BLaER1 (cell line): ENCODE measurements at regions not wholly inside any gene's neighbourhood (a gene's known extent, or its start where the extent isn't known, plus 50 kb on each side); places are given as distances from the start of the nearest gene placed in this dataset.

Source experiments
- H3K27ac ChIP-seq: shearing (Covaris generic); formaldehyde crosslinking; 2 replicates; pipeline ENCODE4 v1.8.1; 2022
- H3K27me3 ChIP-seq: shearing (Covaris generic); formaldehyde crosslinking; 2 replicates; pipeline ENCODE4 v1.8.1; 2022
- H3K36me3 ChIP-seq: shearing (Covaris generic); formaldehyde crosslinking; 2 replicates; pipeline ENCODE4 v1.8.1; 2022
- H3K4me1 ChIP-seq: shearing (Covaris generic); formaldehyde crosslinking; 2 replicates; pipeline ENCODE4 v1.8.1; 2022
- H3K4me2 ChIP-seq: shearing (Covaris generic); formaldehyde crosslinking; 2 replicates; pipeline ENCODE4 v1.8.1; 2022
- H3K4me3 ChIP-seq: shearing (Covaris generic); formaldehyde crosslinking; 2 replicates; pipeline ENCODE4 v1.8.1; 2022
- H3K9ac ChIP-seq: shearing (Covaris generic); formaldehyde crosslinking; 2 replicates; pipeline ENCODE4 v1.8.1; 2022
- H3K9me3 ChIP-seq: shearing (Covaris generic); formaldehyde crosslinking; 2 replicates; pipeline ENCODE4 v1.8.1; 2022
- H4K20me1 ChIP-seq: shearing (Covaris generic); formaldehyde crosslinking; 2 replicates; pipeline ENCODE4 v1.8.1; 2022
- Cebpa-rat ChIP-seq: shearing (Covaris generic); IDR thresholded peaks from 2 replicates; pipeline ENCODE4 v1.8.1; 2022

DNA sequence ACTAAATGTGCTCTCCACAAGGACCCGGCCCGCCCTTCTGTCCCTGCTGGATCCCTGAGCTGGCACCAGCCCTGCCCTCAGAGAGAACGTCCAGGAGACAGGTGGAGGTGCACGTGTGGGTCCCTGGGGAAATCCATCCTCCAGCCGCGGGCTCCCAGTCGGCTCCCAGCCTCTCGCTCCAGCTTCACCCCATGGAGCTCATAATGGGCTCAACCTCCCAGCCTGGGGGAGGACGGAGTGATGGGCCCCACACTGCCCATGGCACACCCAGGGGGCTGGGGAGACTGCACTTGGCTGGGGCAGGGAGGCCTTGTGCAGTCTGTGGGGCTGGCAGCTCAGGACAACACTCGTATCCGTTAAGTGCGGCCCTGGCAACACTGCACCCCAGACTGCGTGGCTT, 250.5 kb downstream of the TMEM121 start:
- H4K20me1 ChIP-seq: no peaks in the 10 kb centered on the region
- no peaks in the 10 kb centered on the region for H3K36me3 ChIP-seq
- H3K27ac ChIP-seq: no peak overlapping the region
- H3K9me3 ChIP-seq: peaks cover 44% of the 10 kb centered on the region
- no peaks in the 10 kb centered on the region for H3K27me3 ChIP-seq
- H3K4me3 ChIP-seq: no peak overlapping the region
- no peak overlapping the region for H3K4me2 ChIP-seq
- H3K9ac ChIP-seq: no peak overlapping the region
- peaks cover 36% of the 10 kb centered on the region for H3K4me1 ChIP-seq
- no peak for TF ChIP-seq Cebpa-rat

DNA sequence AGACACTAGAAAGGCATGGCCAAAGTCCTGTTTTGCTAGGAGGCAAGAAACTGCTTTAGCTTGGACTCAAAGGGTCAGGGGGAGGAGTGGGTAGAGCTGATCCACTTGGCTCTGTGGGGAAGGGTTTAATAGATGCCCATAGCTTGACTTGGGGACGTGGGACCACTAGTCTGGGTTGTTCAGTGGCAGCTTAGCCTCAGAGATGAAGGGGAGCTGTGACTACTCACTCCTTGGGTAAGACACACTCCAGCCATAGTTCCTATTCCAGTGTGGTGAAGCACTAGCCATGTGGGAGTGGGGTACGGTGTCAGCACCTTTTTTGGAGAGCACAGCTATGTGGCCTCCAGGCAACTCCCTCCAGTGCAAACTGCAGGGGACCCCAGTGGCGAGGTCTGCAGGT, 257.3 kb downstream of the TMEM121 start:
- no peaks in the 10 kb centered on the region for H3K27me3 ChIP-seq
- no peaks in the 10 kb centered on the region for H3K4me1 ChIP-seq
- H3K9me3 ChIP-seq: peaks cover 28% of the 10 kb centered on the region
- H3K36me3 ChIP-seq: no peaks in the 10 kb centered on the region
- no peak overlapping the region for H3K4me3 ChIP-seq
- H3K9ac ChIP-seq: no peak overlapping the region
- H3K4me2 ChIP-seq: no peak overlapping the region
- TF ChIP-seq Cebpa-rat: no peak
- no peaks in the 10 kb centered on the region for H4K20me1 ChIP-seq
- no peak overlapping the region for H3K27ac ChIP-seq

DNA sequence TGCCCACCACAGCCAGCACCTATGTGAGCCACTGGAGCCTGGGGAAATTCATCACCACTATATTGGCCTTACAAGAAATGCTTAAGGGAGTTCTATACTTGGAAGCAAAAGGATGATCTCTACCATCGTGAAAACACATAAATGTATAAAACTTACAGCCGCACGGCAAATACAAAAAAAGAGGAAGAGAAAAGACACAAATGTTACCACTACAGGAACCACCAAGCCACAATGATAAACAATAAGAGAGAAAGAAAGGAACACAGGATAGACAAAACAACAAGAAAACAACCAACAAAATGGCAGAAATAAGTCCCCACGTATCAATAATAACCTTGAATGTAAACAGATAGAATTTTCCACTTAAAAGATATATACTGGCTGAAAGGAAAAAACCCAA, 267.5 kb downstream of the TMEM121 start:
- Histone ChIP-seq H3K4me1 (peaks cover 8% of the 10 kb centered on the region), H3K27ac (no peak overlapping the region), H3K9ac (no peak overlapping the region), H3K9me3 (no peaks in the 10 kb centered on the region), H3K27me3 (no peaks in the 10 kb centered on the region), H3K4me2 (peak overlapping the region; percentile 16; the same call in 1 of the 2 replicates), H3K4me3 (no peak overlapping the region), H4K20me1 (no peaks in the 10 kb centered on the region), H3K36me3 (no peaks in the 10 kb centered on the region)
- no peak for TF ChIP-seq Cebpa-rat

DNA sequence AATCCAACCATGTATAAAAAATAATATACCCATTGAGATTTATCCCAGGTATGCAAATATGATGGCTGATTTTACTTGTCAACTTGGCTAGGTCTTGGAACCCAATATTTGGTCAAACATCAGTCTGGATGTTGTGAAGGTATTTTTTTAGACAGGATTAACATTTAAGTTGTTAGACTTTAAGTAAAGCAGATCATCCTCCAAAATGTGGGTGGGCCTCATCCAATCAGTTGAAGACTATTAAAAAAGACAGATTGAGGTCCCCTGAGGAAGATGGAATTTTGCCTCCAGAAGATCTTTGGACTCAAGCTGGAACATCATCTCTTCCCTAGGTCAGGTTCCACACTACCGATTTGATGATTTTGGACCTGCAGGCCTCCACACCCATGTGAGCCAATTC, 271.2 kb downstream of the TMEM121 start:
- no peaks in the 10 kb centered on the region for H3K36me3 ChIP-seq
- H3K4me1 ChIP-seq: peaks cover 8% of the 10 kb centered on the region
- no peaks in the 10 kb centered on the region for H3K9me3 ChIP-seq
- no peaks in the 10 kb centered on the region for H4K20me1 ChIP-seq
- no peak overlapping the region for H3K9ac ChIP-seq
- no peak overlapping the region for H3K27ac ChIP-seq
- no peak for TF ChIP-seq Cebpa-rat
- no peak overlapping the region for H3K4me3 ChIP-seq
- no peaks in the 10 kb centered on the region for H3K27me3 ChIP-seq
- no peak overlapping the region for H3K4me2 ChIP-seq

DNA sequence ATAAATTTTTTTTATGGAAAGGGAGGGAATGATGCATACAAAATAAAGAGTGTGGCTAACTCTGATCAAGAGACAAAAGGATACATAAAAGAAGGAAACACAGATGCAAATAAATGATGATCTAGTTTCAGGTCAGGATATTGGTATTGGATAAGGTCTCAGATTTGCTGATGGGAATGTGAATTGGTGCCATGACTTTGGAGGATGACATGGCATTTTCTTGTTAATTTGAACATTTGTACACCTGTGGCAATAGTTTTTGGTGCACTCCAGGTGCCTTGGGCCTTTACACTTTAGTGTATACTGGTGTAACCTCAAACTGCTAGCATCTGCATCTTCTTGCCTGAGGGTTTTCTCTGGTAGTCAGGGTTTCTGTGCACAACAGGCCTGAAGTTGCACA, 279.3 kb downstream of the TMEM121 start:
- H3K9ac ChIP-seq: no peak overlapping the region
- no peaks in the 10 kb centered on the region for H3K27me3 ChIP-seq
- peaks cover 40% of the 10 kb centered on the region for H3K9me3 ChIP-seq
- no peak overlapping the region for H3K27ac ChIP-seq
- no peak overlapping the region for H3K4me3 ChIP-seq
- H4K20me1 ChIP-seq: no peaks in the 10 kb centered on the region
- H3K4me1 ChIP-seq: peaks cover 20% of the 10 kb centered on the region
- peak overlapping the region; percentile 38 for H3K4me2 ChIP-seq
- no peaks in the 10 kb centered on the region for H3K36me3 ChIP-seq
- no peak for TF ChIP-seq Cebpa-rat

DNA sequence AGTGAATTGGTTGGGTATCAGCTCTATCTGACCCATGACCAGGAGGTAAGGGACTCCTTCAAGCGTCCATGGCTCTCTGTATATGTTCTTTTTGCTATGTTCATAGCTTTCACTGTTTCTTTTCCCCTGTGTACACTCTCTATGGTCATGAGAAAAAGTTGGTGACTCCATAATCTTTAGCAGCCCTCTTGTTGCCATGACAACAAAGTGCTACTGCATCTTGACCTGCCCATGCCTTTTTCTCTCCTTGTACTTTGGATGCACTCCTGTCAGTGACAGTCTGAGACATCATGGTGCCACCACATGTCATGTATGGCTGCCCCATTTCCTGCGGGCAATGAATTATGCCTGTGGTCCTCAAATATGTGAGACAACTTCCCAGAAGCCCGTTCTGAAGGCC, 280.2 kb downstream of the TMEM121 start:
- no peak for TF ChIP-seq Cebpa-rat
- Histone ChIP-seq H4K20me1 (no peaks in the 10 kb centered on the region), H3K9me3 (peaks cover 49% of the 10 kb centered on the region), H3K4me1 (peaks cover 20% of the 10 kb centered on the region), H3K4me3 (no peak overlapping the region), H3K36me3 (no peaks in the 10 kb centered on the region), H3K4me2 (peak overlapping the region; percentile 38), H3K27me3 (no peaks in the 10 kb centered on the region), H3K9ac (no peak overlapping the region), H3K27ac (no peak overlapping the region)

DNA sequence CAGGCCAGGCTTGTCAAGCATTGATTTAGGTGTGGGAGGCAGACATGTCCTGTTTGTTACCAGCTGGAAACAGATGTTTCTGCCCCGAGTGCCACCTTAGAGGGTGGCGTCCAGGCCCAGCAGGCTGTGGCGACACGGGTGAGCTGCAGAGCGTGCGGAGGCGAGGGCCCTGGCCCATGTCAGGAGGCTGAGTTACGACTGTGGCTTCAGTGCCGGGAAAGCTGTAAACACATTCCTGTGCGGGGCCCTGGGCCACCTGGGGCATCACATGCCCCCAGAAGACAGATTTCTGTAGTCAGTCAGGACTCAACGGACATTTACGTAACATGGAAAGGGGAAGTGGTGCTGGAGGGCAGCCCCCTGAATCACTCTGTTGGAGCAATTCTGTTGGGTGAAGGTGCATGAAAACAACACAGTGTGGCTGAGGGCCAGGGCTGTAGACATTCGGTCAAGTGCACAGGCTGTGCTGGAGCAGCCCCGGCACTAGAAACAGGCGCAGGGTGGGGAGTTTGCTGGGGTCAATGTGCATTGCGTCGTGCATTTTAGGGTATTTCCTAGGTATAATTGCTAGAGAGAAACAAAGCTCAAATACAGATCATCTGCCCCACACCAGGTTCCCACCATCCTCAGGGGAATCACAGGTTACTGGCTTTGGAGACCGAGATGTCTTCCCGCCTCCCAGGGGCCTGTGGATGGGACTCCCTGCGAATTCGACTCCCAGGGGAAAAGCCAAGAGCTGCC, 291.8 kb downstream of the TMEM121 start:
- Histone ChIP-seq H3K36me3 (no peaks in the 10 kb centered on the region), H3K9ac (peak overlapping the region; percentile 82), H3K4me2 (peak overlapping the region; percentile 89), H4K20me1 (no peaks in the 10 kb centered on the region), H3K4me3 (peak overlapping the region; percentile 49), H3K27me3 (no peaks in the 10 kb centered on the region), H3K4me1 (peaks cover 80% of the 10 kb centered on the region), H3K27ac (peak overlapping the region; percentile 94), H3K9me3 (peaks cover 22% of the 10 kb centered on the region)
- no peak for TF ChIP-seq Cebpa-rat

DNA sequence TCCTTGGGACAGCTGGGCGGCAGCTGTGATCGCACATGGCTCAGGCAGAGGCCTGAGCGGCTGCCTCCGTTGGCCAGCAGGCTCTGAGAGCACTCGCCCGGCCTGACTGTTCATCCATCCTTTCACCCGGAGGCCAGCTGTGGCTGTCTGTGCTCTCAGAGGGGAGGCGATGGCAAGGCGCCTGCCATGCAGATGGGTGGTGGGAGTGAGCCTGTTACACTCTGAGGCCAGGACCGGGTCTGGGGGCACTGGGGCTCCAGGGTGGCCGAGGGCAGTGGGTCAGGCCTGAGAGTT, 292.3 kb downstream of the TMEM121 start:
- Histone ChIP-seq H4K20me1 (no peaks in the 10 kb centered on the region), H3K27ac (peak overlapping the region; percentile 94), H3K4me1 (peaks cover 85% of the 10 kb centered on the region), H3K27me3 (no peaks in the 10 kb centered on the region), H3K36me3 (no peaks in the 10 kb centered on the region), H3K4me3 (peak overlapping the region; percentile 49), H3K9me3 (peaks cover 18% of the 10 kb centered on the region), H3K9ac (peak overlapping the region; percentile 82), H3K4me2 (peak overlapping the region; percentile 89)
- no peak for TF ChIP-seq Cebpa-rat

DNA sequence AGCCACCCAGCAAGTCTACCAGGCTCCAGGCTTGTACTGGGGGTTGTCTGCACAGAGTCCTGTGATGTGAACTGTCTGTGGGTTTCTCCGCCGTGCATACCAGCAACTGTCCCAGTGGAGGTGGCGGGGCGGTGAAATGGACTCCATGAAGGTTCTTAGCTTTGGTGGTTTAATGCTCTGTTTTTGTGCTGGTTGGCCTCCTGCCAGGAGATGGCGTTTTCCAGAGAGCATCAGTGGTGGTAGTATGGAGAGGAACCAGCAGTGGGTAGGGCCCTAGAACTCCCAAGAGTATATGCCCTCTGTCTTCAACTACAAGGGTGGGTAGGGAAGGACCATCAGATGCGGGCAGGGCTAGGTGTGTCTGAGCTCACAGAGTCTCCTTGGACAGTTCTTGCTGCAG, 303.8 kb downstream of the TMEM121 start:
- H3K27me3 ChIP-seq: no peaks in the 10 kb centered on the region
- H3K9ac ChIP-seq: no peak overlapping the region
- TF ChIP-seq Cebpa-rat: no peak
- H4K20me1 ChIP-seq: peaks cover 3% of the 10 kb centered on the region; the same call in 1 of the 2 replicates
- no peak overlapping the region; the same call in 1 of the 2 replicates for H3K27ac ChIP-seq
- H3K4me2 ChIP-seq: peak overlapping the region; percentile 68
- no peak overlapping the region for H3K4me3 ChIP-seq
- H3K4me1 ChIP-seq: peaks cover 30% of the 10 kb centered on the region
- peaks cover 42% of the 10 kb centered on the region for H3K9me3 ChIP-seq
- no peaks in the 10 kb centered on the region for H3K36me3 ChIP-seq

DNA sequence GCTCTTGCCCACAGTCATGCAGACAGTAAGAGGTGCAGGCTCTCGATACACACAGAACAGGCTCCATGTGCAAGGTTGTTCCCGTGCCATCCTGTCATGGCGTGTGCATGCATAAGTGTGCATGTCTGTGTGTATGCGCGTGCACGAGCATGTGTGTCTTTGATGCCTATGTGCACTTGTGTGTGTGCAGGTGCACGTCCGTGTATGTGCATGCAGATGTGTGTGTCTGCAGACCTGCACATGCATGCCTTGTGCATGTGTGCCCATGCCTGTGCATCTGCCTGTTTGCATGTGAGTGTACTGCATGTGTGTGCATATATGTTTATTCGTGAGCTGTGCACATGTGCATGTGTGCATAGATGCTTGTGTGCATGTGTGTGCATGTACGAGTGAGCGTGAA, 309.8 kb downstream of the TMEM121 start:
- Histone ChIP-seq H4K20me1 (peaks cover 63% of the 10 kb centered on the region), H3K36me3 (peaks cover 54% of the 10 kb centered on the region), H3K27me3 (no peaks in the 10 kb centered on the region), H3K4me1 (peaks cover 11% of the 10 kb centered on the region), H3K4me3 (no peak overlapping the region), H3K4me2 (no peak overlapping the region), H3K9ac (no peak overlapping the region), H3K9me3 (peaks cover 4% of the 10 kb centered on the region), H3K27ac (no peak overlapping the region)
- TF ChIP-seq Cebpa-rat: no peak

DNA sequence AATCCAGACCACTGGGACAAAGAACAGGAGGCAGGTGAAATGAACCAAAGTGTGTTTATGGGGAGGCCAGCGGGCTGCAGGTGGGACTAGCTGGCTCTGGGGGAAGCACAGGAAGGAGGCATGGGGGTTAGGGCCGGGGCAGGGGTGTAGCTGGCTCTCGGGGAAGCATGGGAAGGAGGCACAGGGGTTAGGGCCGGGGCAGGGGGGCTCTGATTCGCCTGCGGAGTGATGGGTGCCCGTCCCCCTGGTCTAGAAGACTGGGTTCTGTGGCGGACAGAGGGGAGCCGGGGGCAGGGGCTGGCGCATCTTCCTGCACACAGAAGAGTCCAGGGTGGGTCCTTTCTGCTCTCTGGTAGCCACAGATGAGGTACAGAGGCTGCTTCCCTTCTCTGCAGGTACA, 310.3 kb downstream of the TMEM121 start:
- H4K20me1 ChIP-seq: peaks cover 69% of the 10 kb centered on the region
- H3K36me3 ChIP-seq: peaks cover 60% of the 10 kb centered on the region
- H3K9ac ChIP-seq: no peak overlapping the region
- peaks cover 4% of the 10 kb centered on the region for H3K9me3 ChIP-seq
- H3K27ac ChIP-seq: no peak overlapping the region
- H3K4me2 ChIP-seq: no peak overlapping the region
- H3K4me3 ChIP-seq: no peak overlapping the region
- H3K27me3 ChIP-seq: no peaks in the 10 kb centered on the region
- H3K4me1 ChIP-seq: 0 out of 2 replicates have a peak, but pooled peaks cover 9% of the 10 kb centered on the region
- no peak for TF ChIP-seq Cebpa-rat
